ENCODE measurements at regions not wholly inside any gene's neighbourhood (a gene's known extent, or its start where the extent isn't known, plus 50 kb on each side); places are given as distances from the start of the nearest gene placed in this dataset.

- no peaks in the 10 kb centered on the region for H3K27me3 ChIP-seq
- no peak overlapping the region for H3K4me3 ChIP-seq
- H3K9me3 ChIP-seq = no peaks in the 10 kb centered on the region
- TF ChIP-seq EP300 (IDR thresholded peaks at IDR 0.05) (no peak), POLR2A (IDR thresholded peaks at IDR 0.05) (no peak), CTCF (IDR thresholded peaks at IDR 0.05) (no peak)
- no peak for DNase-seq (ENCODE audit: low spot score in 2 of 2)
- H3K4me1 ChIP-seq = peaks cover 0 to 8% (median 0%) of the 10 kb centered on the region in 4 donors
- 91 to 95% methylated on average over 7 of the region's 7 CpGs for WGBS, 2 donors
- no peaks in the 10 kb centered on the region for H3K36me3 ChIP-seq
- no peak overlapping the region for H3K27ac ChIP-seq
These were observed 181.3 kb upstream of the ADO start for GRCh38 chr10:62623223-62623622.

- WGBS, 2 donors = 54 to 71% methylated on average over 2 of the region's 2 CpGs
- DNase-seq (ENCODE audit: low spot score in 2 of 2) = no peak
These were observed 179.0 kb upstream of the ADO start for GRCh38 chr10:62625484-62625883.

GRCh38 chr10:62626079-62626478, 178.4 kb upstream of the ADO start:
- H3K27me3 ChIP-seq = no peaks in the 10 kb centered on the region
- WGBS, 2 donors = 69% methylated on average over 3 of the region's 3 CpGs
- DNase-seq (ENCODE audit: low spot score in 2 of 2) = no peak

More at GRCh38 chr10:62625484-62625883, 179.0 kb upstream of the ADO start:
- Histone ChIP-seq H3K4me3 (no peak overlapping the region), H3K27me3 (no peaks in the 10 kb centered on the region), H3K9me3 (no peaks in the 10 kb centered on the region), H3K27ac (no peak overlapping the region), H3K36me3 (no peaks in the 10 kb centered on the region), H3K4me1 (peaks cover 0 to 8% (median 0%) of the 10 kb centered on the region in 4 donors)
- no peak for TF ChIP-seq EP300 (IDR thresholded peaks at IDR 0.05)

GRCh38 chr10:62626817-62627216, 177.7 kb upstream of the ADO start:
- WGBS, 2 donors = 32 to 36% methylated on average over 2 of the region's 2 CpGs
- TF ChIP-seq CTCF (IDR thresholded peaks at IDR 0.05) (no peak), POLR2A (IDR thresholded peaks at IDR 0.05) (no peak), EP300 (IDR thresholded peaks at IDR 0.05) (no peak)
- H3K9me3 ChIP-seq = no peaks in the 10 kb centered on the region

More at GRCh38 chr10:62626079-62626478, 178.4 kb upstream of the ADO start:
- no peak overlapping the region for H3K4me3 ChIP-seq
- no peaks in the 10 kb centered on the region for H3K36me3 ChIP-seq
- H3K4me1 ChIP-seq = peaks cover 0 to 8% (median 0%) of the 10 kb centered on the region in 4 donors
- H3K27ac ChIP-seq = no peak overlapping the region
- TF ChIP-seq POLR2A (IDR thresholded peaks at IDR 0.05) (no peak), EP300 (IDR thresholded peaks at IDR 0.05) (no peak), CTCF (IDR thresholded peaks at IDR 0.05) (no peak)
- no peaks in the 10 kb centered on the region for H3K9me3 ChIP-seq

GRCh38 chr10:62627983-62628382, 176.5 kb upstream of the ADO start:
- H3K36me3 ChIP-seq = no peaks in the 10 kb centered on the region
- 85 to 87% methylated on average over 4 of the region's 4 CpGs for WGBS, 2 donors
- H3K9me3 ChIP-seq = no peaks in the 10 kb centered on the region
- H3K4me3 ChIP-seq = no peak overlapping the region
- peaks cover 0 to 8% (median 0%) of the 10 kb centered on the region in 4 donors for H3K4me1 ChIP-seq
- H3K27me3 ChIP-seq = no peaks in the 10 kb centered on the region
- no peak for DNase-seq (ENCODE audit: low spot score in 2 of 2)
- H3K27ac ChIP-seq = no peak overlapping the region
- TF ChIP-seq EP300 (IDR thresholded peaks at IDR 0.05) (no peak), CTCF (IDR thresholded peaks at IDR 0.05) (no peak), POLR2A (IDR thresholded peaks at IDR 0.05) (no peak)

More at GRCh38 chr10:62626817-62627216, 177.7 kb upstream of the ADO start:
- no peak overlapping the region for H3K27ac ChIP-seq
- no peaks in the 10 kb centered on the region for H3K27me3 ChIP-seq
- H3K36me3 ChIP-seq = no peaks in the 10 kb centered on the region
- H3K4me1 ChIP-seq = peaks cover 0 to 8% (median 0%) of the 10 kb centered on the region in 4 donors
- no peak overlapping the region for H3K4me3 ChIP-seq
- no peak for DNase-seq (ENCODE audit: low spot score in 2 of 2)

GRCh38 chr10:62631241-62631640, 173.3 kb upstream of the ADO start:
- Histone ChIP-seq H3K9me3 (no peaks in the 10 kb centered on the region), H3K27me3 (no peaks in the 10 kb centered on the region), H3K4me3 (no peak overlapping the region), H3K36me3 (no peaks in the 10 kb centered on the region), H3K27ac (no peak overlapping the region), H3K4me1 (peaks cover 0 to 8% (median 0%) of the 10 kb centered on the region in 4 donors)
- DNase-seq (ENCODE audit: low spot score in 2 of 2) = no peak
- 4 to 58% methylated on average over 1 of the region's 1 CpG for WGBS, 2 donors
- TF ChIP-seq EP300 (IDR thresholded peaks at IDR 0.05) = no peak
- no peak for TF ChIP-seq POLR2A (IDR thresholded peaks at IDR 0.05)
- no peak for TF ChIP-seq CTCF (IDR thresholded peaks at IDR 0.05)

All from tibial nerve (tissue), 4 donors.